Esophagus squamous epithelium (tissue), 4 donors: ENCODE measurements at regions not wholly inside any gene's neighbourhood (a gene's known extent, or its start where the extent isn't known, plus 50 kb on each side); places are given as distances from the start of the nearest gene placed in this dataset.

Experiments
- POLR2A ChIP-seq, 4 donors: fragments of 450-650 bp; IDR thresholded peaks; one replicate each; pipeline ENCODE4 v1.6.1; 2017; ENCODE audit warnings: antibody characterized with exemption in 4 of 4, mild to moderate bottlenecking in 4 of 4, moderate library complexity in 3 of 4
- TF ChIP-seq, protein P1 (sequence below), 6 experiments: fragments of 450-650 bp in 4 of 6; fragments of 200-600 bp in 2 of 6; sonication (generic) in 2 of 6; IDR thresholded peaks; one replicate each; pipeline ENCODE4 v1.5.1; 2016 to 2019; ENCODE audit warnings: antibody characterized with exemption in 6 of 6, mild to moderate bottlenecking in 4 of 6, moderate library complexity in 4 of 6

DNA sequence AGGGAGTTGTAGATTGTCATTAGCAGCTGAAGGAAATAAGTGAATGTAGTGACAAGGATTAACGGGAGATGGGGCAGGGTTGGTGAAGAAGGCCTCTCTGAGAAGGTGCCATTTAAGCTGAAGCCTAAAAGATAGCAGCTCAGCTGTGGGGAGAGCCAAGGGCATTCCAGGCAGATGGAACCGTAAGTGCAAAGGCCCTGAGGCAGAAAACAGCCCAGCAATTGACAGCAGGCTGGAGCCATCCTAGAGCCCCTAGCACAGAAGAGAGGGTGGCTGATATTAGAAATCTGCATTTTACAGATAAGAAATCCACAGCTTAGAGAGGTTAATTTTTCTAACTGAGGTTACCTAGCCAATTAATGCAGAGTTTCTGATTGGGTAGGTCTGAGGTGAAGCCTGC is 374.5 kb upstream of the PROK2 start:
- TF ChIP-seq, protein P1, sequence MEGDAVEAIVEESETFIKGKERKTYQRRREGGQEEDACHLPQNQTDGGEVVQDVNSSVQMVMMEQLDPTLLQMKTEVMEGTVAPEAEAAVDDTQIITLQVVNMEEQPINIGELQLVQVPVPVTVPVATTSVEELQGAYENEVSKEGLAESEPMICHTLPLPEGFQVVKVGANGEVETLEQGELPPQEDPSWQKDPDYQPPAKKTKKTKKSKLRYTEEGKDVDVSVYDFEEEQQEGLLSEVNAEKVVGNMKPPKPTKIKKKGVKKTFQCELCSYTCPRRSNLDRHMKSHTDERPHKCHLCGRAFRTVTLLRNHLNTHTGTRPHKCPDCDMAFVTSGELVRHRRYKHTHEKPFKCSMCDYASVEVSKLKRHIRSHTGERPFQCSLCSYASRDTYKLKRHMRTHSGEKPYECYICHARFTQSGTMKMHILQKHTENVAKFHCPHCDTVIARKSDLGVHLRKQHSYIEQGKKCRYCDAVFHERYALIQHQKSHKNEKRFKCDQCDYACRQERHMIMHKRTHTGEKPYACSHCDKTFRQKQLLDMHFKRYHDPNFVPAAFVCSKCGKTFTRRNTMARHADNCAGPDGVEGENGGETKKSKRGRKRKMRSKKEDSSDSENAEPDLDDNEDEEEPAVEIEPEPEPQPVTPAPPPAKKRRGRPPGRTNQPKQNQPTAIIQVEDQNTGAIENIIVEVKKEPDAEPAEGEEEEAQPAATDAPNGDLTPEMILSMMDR (IDR thresholded peaks at IDR 0.05) = no peak
- TF ChIP-seq POLR2A (IDR thresholded peaks at IDR 0.05) = no peak
